CD14-positive monocyte (primary cell): ENCODE measurements at regions not wholly inside any gene's neighbourhood (a gene's known extent, or its start where the extent isn't known, plus 50 kb on each side); places are given as distances from the start of the nearest gene placed in this dataset.

Experiments
- DNase-seq, 3 donors: peaks; one replicate each; pipeline ENCODE4 v3.0.0-alpha.2; 2011 to 2022
- H2AFZ ChIP-seq: 2 replicates; pipeline ENCODE4 v1.6.0; 2012; ENCODE audit warnings: mild to moderate bottlenecking, low read depth, low read length, inconsistent platforms; ENCODE audit not compliant: insufficient read depth, poor library complexity, severe bottlenecking
- H3K27ac ChIP-seq, 2 donors: 1 replicate in 1 of 2; 2 replicates in 1 of 2; pipeline ENCODE4 v1.5.1; 2012 to 2013; ENCODE audit warnings: low read length in 2 of 2, control low read depth in 1 of 2, inconsistent platforms in 1 of 2, low read depth in 1 of 2, mild to moderate bottlenecking in 1 of 2
- H3K27me3 ChIP-seq, 2 donors: one replicate each; pipeline versions ENCODE4 v1.6.0 to v1.6.1; 2011 to 2013; ENCODE audit warnings: low read length in 2 of 2; ENCODE audit not compliant: control insufficient read depth in 2 of 2, insufficient read depth in 2 of 2
- H3K36me3 ChIP-seq, 2 donors: replicated peaks in 1 of 2; 1 replicate in 1 of 2; 2 replicates in 1 of 2; pipeline versions ENCODE4 v1.5.1 to v1.6.1; 2012 to 2013; ENCODE audit warnings: low read length in 2 of 2, control low read depth in 1 of 2, inconsistent platforms in 1 of 2, mild to moderate bottlenecking in 1 of 2; ENCODE audit not compliant: insufficient read depth in 2 of 2, control insufficient read depth in 1 of 2
- H3K4me1 ChIP-seq, 2 donors: 1 replicate in 1 of 2; 2 replicates in 1 of 2; pipeline versions ENCODE4 v1.5.1 to v1.6.1; 2012 to 2013; ENCODE audit warnings: low read length in 2 of 2, control low read depth in 1 of 2, inconsistent platforms in 1 of 2, mild to moderate bottlenecking in 1 of 2, moderate library complexity in 1 of 2; ENCODE audit not compliant: insufficient read depth in 2 of 2, control insufficient read depth in 1 of 2
- H3K4me2 ChIP-seq: replicated peaks from 2 replicates; pipeline ENCODE3; 2012; ENCODE audit warnings: low read length, moderate library complexity, mild to moderate bottlenecking; ENCODE audit not compliant: poor library complexity, severe bottlenecking; ENCODE audit errors: extremely low read depth
- H3K4me3 ChIP-seq, 3 experiments: fragments of 200-600 bp in 1 of 3; sonication (generic) in 1 of 3; replicated peaks in 1 of 3; 1 replicate in 2 of 3; 2 replicates in 1 of 3; pipeline ENCODE4 v1.5.1; 2011 to 2013; ENCODE audit warnings: low read length in 3 of 3, mild to moderate bottlenecking in 3 of 3, control low read depth in 2 of 3, low read depth in 2 of 3, inconsistent platforms in 1 of 3, moderate library complexity in 1 of 3
- H3K79me2 ChIP-seq: 2 replicates; pipeline ENCODE4 v1.6.0; 2012; ENCODE audit warnings: mild to moderate bottlenecking, control low read depth, inconsistent platforms, low read length, moderate library complexity; ENCODE audit not compliant: insufficient read depth
- H3K9ac ChIP-seq: 2 replicates; pipeline ENCODE4 v1.6.0; 2017; ENCODE audit warnings: low read length, mild to moderate bottlenecking; ENCODE audit not compliant: insufficient read depth, poor library complexity, severe bottlenecking
- H3K9me3 ChIP-seq, 2 donors: replicated peaks in 1 of 2; 1 replicate in 1 of 2; 2 replicates in 1 of 2; pipeline versions ENCODE4 v1.5.1 to v1.6.1; 2012 to 2013; ENCODE audit warnings: low read length in 2 of 2, control low read depth in 1 of 2; ENCODE audit not compliant: control insufficient read depth in 1 of 2, insufficient read depth in 1 of 2
- H4K20me1 ChIP-seq: 2 replicates; pipeline ENCODE4 v1.6.0; 2012; ENCODE audit warnings: mild to moderate bottlenecking, low read length, control low read depth, moderate library complexity; ENCODE audit not compliant: insufficient read depth
- H3K27ac Mint-ChIP-seq, 7 donors: one replicate each; pipeline ENCODE4 v1.8.0; 2020; ENCODE audit warnings: mild to moderate bottlenecking in 7 of 7, mixed read lengths in 7 of 7, moderate library complexity in 6 of 7, inconsistent platforms in 2 of 7
- H3K27me3 Mint-ChIP-seq, 3 donors: one replicate each; pipeline ENCODE4 v1.8.0; 2021 to 2022; ENCODE audit warnings: low read depth in 3 of 3, mild to moderate bottlenecking in 3 of 3, mixed read lengths in 3 of 3, moderate library complexity in 3 of 3, inconsistent platforms in 1 of 3
- H3K36me3 Mint-ChIP-seq, 2 donors: one replicate each; pipeline ENCODE4 v1.8.0; 2020; ENCODE audit warnings: mixed read lengths in 2 of 2, inconsistent platforms in 1 of 2, mild to moderate bottlenecking in 1 of 2
- H3K4me1 Mint-ChIP-seq: one replicate; pipeline ENCODE4 v1.8.0; 2020; ENCODE audit warnings: mild to moderate bottlenecking, mixed read lengths
- H3K4me3 Mint-ChIP-seq, 2 donors: one replicate each; pipeline ENCODE4 v1.8.0; 2020; ENCODE audit warnings: mild to moderate bottlenecking in 2 of 2, mixed read lengths in 2 of 2, moderate library complexity in 1 of 2
- H3K9me3 Mint-ChIP-seq, 7 donors: one replicate each; pipeline ENCODE4 v1.8.0; 2020 to 2022; ENCODE audit warnings: mixed read lengths in 7 of 7, mild to moderate bottlenecking in 6 of 7, moderate library complexity in 6 of 7, inconsistent platforms in 2 of 7
- CTCF ChIP-seq: fragments of 200-600 bp; IDR thresholded peaks from one replicate; pipeline ENCODE4 v1.8.0; 2022; ENCODE audit warnings: antibody characterized with exemption, mild to moderate bottlenecking
- WGBS: methylation state at CpG from one replicate; pipeline ENCODE4 v1.1.5; 2013; ENCODE audit warnings: missing lambda C conversion rate; ENCODE audit not compliant: insufficient coverage; 5-methylcytosine and 5-hydroxymethylcytosine counted together
- intact Hi-C, 2 donors: fragments of 100-400 bp; cut with micrococcal nuclease; formaldehyde crosslinking; loops; one replicate each; pipeline versions ENCODE4 v1.15.0 to v1.15.1; 2023

- Histone ChIP-seq H3K9me3 (no peaks in the 10 kb centered on the region), H3K27me3 (no peaks in the 10 kb centered on the region), H4K20me1 (no peaks in the 10 kb centered on the region), H3K79me2 (no peaks in the 10 kb centered on the region), H3K4me2 (peak overlapping the region; percentile 1), H3K4me3 (peak overlapping the region in 1 of 3 experiments; percentile 7), H3K4me1 (peaks cover 22 to 24% of the 10 kb centered on the region in 2 donors), H3K36me3 (no peaks in the 10 kb centered on the region), H3K27ac (peak overlapping the region in 1 of 2 donors; percentile 46), H3K9ac (no peak overlapping the region), H2AFZ (no peak overlapping the region)
- H3K4me1 Mint-ChIP-seq = peaks cover 22% of the 10 kb centered on the region
- peak overlapping the region; percentile 38 to 80 (median 65) for H3K27ac Mint-ChIP-seq
- no peaks in the 10 kb centered on the region for H3K9me3 Mint-ChIP-seq
- peaks cover 0 to 6% (median 3%) of the 10 kb centered on the region in 3 donors for H3K27me3 Mint-ChIP-seq
- peak overlapping the region in 1 of 2 donors; percentile 2 for H3K4me3 Mint-ChIP-seq
- TF ChIP-seq CTCF = no peak
- intact Hi-C loops = no loop called here
- DNase-seq = no peak
- WGBS = 80% methylated on average over 2 of the region's 5 CpGs
- no peaks in the 10 kb centered on the region for H3K36me3 Mint-ChIP-seq
Observed at GRCh38 chr20:1757606-1758512, 100.3 kb upstream of the SIRPG start.

- Histone ChIP-seq H3K27me3 (no peaks in the 10 kb centered on the region), H3K79me2 (no peaks in the 10 kb centered on the region), H3K4me2 (peak overlapping the region; percentile 1), H2AFZ (no peak overlapping the region), H3K4me3 (peak overlapping the region in 1 of 3 experiments; percentile 7), H3K4me1 (peaks cover 22 to 24% of the 10 kb centered on the region in 2 donors), H3K27ac (peak overlapping the region in 1 of 2 donors; percentile 46), H4K20me1 (no peaks in the 10 kb centered on the region), H3K9ac (no peak overlapping the region), H3K9me3 (no peaks in the 10 kb centered on the region), H3K36me3 (no peaks in the 10 kb centered on the region)
- no peak for TF ChIP-seq CTCF
- Mint-ChIP-seq H3K36me3 (peaks cover 0 to 3% of the 10 kb centered on the region in 2 donors), H3K4me1 (peaks cover 22% of the 10 kb centered on the region), H3K27me3 (peaks cover 1 to 6% (median 3%) of the 10 kb centered on the region in 3 donors), H3K4me3 (peak overlapping the region in 1 of 2 donors; percentile 2), H3K9me3 (peaks cover 0 to 6% (median 0%) of the 10 kb centered on the region in 7 donors), H3K27ac (peak overlapping the region in 6 of 7 donors; percentile 65 to 85 (median 72))
- intact Hi-C loops = no loop called here
- DNase-seq = peak; percentile 39 to 68 (median 59)
Observed at GRCh38 chr20:1757072-1757471, 99.5 kb upstream of the SIRPG start.
